Choroid plexus epithelial cell (primary cell): ENCODE measurements at regions not wholly inside any gene's neighbourhood (a gene's known extent, or its start where the extent isn't known, plus 50 kb on each side); places are given as distances from the start of the nearest gene placed in this dataset.

Source experiments
- DNase-seq: peaks from one replicate; pipeline ENCODE4 v3.0.0-alpha.2; 2010; ENCODE audit warnings: low read depth
- H3K4me3 ChIP-seq: 2 replicates; pipeline ENCODE4 v1.5.1; 2011; ENCODE audit warnings: low read depth, mild to moderate bottlenecking, control low read depth, low read length, moderate library complexity
- TF ChIP-seq, protein P1 (sequence below): conservative IDR thresholded peaks from 2 replicates; pipeline ENCODE4 v1.5.1; 2011; ENCODE audit warnings: low read depth, mild to moderate bottlenecking, control low read depth, inconsistent platforms, low read length, moderate library complexity

DNA sequence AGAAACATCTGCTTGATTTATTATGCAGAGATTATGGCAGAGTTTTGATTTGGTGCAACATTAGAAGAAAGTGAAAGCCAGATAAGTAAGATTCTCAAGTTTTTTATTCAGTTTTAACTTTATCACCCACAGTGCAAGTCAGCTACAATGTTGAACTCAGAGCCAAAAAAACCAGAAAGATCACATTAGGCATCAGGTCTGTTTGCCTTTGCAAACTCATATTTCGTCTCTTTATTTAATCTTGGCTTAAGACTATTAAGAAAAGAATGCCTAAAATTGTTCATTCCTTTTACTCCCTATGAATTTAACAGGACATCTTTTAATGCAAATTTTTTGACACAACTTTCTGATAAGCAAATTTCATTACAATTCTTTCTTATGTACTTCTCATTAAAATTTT, 76.0 kb upstream of the TMEM26 start:
- DNase-seq = no peak
- no peak overlapping the region for H3K4me3 ChIP-seq
- TF ChIP-seq, protein P1, sequence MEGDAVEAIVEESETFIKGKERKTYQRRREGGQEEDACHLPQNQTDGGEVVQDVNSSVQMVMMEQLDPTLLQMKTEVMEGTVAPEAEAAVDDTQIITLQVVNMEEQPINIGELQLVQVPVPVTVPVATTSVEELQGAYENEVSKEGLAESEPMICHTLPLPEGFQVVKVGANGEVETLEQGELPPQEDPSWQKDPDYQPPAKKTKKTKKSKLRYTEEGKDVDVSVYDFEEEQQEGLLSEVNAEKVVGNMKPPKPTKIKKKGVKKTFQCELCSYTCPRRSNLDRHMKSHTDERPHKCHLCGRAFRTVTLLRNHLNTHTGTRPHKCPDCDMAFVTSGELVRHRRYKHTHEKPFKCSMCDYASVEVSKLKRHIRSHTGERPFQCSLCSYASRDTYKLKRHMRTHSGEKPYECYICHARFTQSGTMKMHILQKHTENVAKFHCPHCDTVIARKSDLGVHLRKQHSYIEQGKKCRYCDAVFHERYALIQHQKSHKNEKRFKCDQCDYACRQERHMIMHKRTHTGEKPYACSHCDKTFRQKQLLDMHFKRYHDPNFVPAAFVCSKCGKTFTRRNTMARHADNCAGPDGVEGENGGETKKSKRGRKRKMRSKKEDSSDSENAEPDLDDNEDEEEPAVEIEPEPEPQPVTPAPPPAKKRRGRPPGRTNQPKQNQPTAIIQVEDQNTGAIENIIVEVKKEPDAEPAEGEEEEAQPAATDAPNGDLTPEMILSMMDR = no peak

DNA sequence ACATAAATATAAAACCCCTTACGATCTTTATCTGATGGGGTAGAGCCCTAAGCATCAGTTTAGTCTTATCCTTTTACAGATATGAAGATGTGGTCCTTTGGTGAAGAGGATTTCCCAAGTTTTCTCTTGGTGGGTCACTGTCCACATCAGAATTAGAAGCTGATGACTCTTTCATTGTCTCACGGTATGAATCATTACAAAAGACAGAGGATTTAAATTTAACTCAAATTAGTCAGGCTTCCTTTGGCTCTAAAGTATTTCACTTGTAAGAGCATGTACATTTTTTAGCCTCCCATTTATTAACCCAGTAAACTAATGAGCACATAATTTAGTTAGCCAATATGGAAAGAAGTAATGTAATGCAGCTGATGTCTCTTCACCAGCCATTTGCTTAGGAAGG, 49.9 kb upstream of the TMEM26 start:
- TF ChIP-seq, protein P1 = no peak
- no peak overlapping the region for H3K4me3 ChIP-seq
- no peak for DNase-seq
